HG03457 (cell line): ENCODE measurements at regions not wholly inside any gene's neighbourhood (a gene's known extent, or its start where the extent isn't known, plus 50 kb on each side); places are given as distances from the start of the nearest gene placed in this dataset.

ENCODE experiments used
- ATAC-seq: cut with Tn5 transposase; IDR thresholded peaks from one replicate; pipeline ENCODE4 v1.9.1; 2021; ENCODE audit warnings: moderate number of reproducible peaks; ENCODE audit not compliant: unreplicated experiment

DNA sequence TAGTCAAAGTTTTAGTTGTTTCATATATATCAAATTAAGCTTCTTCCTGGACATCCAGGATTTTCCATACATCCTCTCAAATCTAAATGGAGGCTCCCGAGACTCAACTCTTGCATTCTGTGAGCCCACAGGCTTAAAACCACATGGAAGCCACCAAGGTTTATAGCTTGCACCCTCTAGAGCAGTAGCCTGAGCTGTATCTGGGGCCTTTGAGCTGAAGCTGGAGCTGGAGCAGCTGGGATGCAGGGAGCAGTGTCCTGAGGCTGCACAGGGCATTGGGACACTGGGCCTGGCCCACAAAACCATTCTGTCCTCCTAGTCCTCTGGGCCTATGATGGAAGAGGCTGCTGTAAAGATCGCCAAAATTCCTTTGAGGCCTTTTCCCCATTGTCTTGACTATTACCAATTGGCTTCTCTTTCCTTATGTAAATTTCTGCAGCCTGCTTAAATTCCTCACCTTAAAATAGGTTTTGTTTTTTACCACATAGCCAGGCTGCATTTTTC, 151.0 kb downstream of the COX7C start:
- no peak for ATAC-seq

DNA sequence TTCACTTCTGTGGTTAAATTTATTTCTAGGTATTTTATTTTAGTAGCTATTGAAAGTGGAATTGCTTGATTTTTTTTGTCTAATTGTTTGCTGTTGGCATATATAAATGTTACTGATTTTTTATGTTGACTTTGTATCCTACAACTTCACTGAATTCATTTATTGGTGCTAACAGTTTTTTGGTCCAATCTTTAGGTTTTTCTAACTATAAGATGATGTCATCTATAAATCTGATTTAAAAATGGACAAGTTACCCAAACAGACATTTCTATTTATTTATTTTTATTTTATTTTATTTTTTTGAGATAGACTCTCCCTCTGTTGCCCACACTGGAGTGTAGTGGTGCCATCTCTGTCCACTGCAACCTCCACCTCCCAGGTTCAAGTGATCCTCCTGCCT, 162.3 kb downstream of the COX7C start:
- no peak for ATAC-seq

DNA sequence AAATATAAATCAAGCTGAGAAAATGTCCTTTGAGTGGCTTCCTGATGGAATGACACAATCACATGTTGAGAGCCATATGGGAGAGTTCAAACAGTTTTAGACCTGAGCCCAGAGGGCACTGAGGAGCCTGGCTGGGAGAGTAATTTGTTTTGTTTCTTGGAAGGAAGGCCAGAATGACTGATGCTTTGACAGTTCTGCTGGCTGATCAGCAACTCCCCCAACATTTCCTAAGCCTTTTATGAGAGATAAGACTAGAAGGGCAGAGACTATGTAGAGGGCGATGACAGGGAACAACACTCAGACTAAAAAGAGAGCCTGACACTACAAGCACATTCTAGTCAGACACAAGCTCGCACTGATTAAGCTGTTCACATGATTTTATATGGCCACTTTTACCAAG, 169.2 kb downstream of the COX7C start:
- no peak for ATAC-seq

DNA sequence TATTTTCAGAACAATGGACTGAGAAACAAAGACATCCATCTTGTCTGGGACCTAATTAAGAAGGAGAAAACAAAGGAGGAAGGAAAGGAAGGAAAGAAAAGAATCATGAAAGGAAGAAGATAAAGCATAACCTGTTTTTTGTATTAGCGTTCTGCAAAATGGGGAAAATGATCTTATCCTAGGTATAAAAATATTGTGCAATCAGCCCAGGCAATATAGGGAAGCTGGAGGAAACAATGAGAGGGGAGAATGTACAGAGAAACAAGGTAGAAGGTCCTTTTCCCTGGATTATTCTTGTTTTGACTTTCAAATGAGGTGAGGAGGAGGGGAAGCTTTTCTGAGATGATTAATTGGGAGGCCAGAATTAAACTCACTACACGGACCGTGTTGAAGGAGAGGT, 177.9 kb downstream of the COX7C start:
- no peak for ATAC-seq

DNA sequence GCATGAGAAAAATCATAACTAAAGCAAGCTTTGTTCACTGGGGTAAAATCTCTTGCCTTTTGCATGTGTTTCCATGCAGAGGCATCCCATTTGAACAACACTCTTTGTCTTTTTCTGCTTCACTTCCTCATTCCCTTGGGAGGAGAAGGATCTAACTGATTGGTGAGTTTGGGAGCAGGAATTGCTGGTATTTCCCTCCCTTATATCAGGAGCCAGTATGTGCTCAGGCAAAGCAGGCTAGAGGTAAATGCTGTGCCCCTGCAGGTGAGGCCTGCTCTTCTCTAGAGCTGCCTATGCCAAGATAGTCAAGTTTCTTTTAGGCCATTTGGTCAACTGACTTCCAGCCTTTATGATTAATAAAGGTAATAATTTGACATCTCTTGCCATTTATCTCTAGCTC, 179.9 kb downstream of the COX7C start:
- no peak for ATAC-seq

DNA sequence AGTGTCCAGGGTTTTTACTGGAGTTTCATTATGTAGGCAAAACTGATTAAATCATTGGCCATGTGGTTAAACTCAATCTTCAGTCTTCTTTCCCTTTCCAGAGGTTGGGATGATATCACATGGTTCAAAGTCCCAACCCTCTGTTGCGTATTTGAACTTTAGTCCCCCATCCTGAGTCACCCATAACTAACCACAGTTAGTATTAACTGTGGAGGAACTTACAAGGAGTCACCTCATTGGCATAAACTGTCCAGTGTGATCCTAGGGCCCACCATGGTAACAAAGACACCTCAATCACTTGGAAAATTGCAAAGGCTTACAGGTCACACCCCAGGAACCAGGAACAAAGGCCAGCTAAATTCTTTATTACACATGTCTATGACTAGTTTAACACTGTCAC, 188.5 kb downstream of the COX7C start:
- ATAC-seq = no peak

DNA sequence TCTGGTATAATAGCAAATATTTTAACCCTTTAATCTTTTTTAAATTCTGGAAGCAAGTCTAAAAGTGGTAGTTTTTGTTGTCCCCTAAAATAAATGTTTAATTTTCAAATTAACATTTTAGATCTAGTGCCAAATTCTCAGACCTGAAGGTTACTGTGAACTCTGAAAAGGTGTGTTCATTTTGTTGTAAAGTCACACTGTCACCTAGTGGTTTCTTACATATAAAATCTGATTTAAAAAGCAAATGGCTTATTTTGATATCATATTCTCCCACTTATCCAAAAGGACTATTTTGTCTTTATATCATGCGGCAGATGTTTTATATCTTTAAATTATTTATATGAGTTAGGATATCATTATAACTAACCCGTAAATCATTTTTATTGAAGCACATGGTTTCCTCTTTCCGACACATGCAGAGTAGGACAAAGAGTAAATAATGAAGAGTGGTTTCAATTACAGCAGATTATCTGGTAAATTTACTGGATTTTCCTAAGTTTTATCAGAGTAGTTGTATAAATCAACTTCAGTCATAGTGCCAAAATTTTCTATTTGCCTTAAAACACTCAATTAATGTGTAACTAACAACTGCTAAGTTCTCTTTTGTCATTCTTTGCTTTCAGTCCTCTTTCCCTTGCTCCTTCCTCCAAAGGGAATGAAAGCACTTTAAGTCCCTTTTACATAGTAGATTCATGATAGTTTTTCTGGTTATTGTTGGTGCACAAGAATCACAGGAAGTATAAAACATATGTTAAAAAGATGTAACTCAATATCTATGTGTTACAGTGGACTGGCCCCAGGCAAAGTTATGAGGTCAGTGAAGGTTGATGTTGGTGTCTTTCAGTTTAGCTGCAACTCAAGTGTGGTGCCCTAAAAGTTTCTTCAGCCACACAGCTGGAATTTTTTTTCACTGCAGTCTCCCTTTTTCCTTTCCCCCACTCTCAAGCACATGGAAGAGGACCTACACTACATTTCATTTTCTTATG, 189.6 kb downstream of the COX7C start:
- ATAC-seq = no peak

DNA sequence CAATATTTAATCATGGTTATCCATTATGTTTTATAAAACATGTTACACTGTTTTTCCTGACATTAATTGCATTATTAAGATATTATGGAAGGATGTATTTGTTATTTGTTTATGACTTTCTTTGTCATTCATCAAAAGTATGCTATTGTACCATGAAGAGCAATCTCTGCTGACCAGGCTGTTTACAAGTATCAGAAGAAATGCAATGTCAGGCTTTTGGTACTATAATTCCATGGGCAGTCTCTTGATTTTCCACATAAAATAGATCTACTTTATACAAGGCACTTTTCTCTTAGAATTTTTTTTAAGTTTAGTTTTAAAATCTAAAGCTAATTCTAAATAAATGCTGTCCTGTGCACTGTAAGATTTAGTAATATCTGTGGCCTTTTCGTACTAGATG, 196.6 kb downstream of the COX7C start:
- no peak for ATAC-seq

DNA sequence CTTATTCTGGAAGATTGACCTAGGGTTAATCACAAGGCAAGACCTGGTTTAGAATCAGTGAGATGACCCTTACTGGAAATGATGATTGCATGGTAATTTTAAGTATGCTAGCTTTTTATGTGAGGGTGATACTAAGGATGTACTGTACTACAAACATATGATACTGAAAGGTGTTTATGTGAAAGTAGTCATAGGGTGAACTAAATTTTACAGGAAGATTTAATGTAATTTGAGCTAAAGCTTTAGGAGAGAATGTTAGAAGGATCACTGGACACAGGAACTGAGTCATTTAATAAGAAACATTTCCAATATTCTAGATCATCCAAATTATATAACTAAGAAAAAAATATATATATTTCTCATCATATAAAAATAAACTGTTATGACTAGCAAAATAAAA, 197.2 kb downstream of the COX7C start:
- no peak for ATAC-seq

DNA sequence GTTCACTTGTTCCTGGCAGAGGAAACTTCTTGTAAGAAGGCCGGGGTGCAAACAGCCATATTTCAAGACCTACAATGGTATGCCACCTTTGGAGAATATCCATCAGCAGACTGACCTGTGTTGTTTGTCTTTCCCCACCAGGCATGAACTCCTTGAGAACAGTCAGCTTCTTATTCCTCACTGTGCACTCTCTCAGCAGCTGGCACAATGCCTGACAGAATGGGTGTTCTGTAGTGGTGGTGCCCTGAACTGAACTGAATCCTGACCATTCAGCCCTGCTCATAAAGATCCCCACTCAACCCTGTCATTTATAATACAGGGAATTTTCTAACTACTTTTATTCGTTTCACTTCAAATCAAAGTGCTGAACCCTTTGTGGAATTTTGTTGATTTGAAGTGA, 206.9 kb downstream of the COX7C start:
- no peak for ATAC-seq

DNA sequence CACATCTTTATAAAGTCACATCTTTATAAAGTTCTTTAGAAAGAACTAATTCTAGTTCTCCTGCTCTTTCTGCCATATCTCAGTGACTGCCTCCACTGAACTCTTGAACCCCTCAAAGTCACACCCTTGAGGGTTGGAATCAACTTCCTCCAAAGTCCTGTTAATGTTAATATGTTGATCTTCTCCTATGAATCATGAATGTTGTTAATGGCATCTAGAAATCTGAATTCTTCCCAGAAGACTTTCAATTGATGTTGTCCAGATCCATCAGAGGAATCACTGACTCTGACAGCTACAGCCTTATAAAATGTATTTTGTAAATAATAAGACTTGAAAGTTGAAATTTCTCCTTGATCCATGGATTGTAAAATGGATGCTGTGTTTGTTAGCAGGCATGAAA, 213.4 kb downstream of the COX7C start:
- no peak for ATAC-seq

DNA sequence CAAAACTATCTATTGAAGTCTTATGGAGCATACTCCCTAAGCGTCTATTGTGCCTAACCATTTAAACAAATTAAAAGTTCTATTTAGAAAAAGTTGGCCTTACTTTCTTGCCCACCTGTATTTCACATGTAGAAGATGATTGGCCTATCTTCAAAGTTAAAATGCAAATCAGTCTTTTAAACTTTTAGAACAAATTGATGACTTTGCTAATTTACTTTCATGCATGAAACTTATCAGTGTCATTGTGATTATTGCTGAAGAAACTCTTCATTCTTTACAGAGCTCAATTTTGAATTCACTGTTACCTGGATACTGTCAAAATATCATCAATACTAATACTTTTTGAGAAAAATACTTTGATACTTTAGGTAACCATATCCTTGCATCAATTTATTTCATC, 216.1 kb downstream of the COX7C start:
- no peak for ATAC-seq

DNA sequence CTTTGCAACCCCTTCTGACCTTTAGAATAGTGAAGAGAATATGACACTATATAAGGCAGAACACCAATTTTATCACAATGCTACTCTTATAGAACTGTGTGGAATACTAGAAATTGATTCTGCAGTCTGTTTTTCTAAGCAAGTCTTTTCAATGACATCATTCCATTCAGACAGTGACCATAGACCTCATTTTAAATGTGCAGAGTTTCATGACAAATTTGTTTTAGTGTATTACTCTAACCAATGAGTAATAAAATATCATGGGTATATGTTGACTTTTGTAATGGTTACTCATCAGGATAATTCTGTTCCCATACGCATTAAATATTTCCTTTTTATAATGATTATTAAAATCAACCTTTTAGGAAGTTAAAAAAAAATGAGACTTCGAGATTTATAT, 219.9 kb downstream of the COX7C start:
- no peak for ATAC-seq

DNA sequence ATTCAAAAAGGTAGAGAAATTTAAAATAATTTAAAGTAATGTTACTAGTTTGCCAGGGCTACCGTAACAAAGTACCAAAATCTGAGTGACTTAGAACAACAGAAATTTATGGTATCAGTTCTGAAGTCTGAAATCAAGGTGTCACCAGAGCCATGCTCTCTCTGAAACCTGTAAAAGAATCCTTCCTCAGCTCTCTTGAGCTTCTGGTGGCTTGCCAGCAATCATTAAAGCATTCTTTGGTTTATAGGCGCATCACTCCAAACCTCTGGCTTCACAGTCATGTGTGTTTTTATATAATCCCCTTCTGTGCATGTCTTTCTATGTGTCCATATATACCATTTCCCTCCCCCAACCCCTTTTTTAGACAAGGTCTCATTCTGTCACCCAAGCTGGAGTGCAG, 220.3 kb downstream of the COX7C start:
- ATAC-seq = no peak

DNA sequence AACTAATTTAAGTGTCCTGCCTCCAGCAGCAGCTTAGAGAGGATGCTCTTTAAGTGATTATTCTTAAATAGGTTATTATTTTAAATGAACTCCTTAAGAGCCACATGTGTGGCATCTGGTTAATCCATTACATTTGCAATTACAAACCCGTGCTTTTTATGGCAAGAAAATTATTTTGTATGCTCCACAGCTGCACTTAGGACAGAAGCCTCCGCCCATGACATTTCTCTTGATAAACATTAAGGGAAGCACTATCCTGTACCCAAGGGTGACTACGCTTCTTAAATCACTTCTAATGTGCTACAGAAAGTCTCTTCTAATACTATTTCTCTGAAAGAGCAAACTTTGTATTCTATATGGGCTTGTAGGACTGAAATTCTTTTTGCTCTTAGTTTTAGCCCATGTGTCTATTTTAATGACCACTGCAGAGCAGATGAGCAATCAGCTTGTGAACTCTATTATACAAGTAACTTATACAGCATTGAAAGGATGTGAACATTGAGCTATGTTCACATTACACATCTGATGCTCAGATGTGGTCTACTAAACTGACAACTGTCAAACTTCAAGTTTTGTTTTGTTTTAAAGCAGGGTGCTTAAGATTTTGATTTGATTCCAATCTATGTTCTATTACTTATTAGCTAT, 223.4 kb downstream of the COX7C start:
- no peak for ATAC-seq

DNA sequence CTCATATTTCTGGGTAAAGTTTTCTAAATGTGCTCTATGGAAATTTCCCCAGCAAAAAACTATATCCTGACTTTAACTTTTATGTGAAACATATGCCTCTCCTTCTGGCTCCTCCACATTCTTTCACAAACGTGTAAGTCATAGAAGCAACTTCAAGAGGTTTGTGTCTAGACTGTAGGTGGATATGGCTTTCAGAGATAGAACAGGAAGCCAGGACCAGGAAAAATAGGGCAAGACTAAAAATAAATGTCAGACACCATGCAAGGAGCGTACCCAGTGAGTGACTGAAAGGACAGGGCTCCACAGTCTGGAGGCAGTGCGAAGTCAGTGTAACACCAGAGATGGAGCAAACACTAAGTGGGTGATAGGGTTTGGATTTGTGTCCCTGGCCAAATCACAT, 240.7 kb downstream of the COX7C start:
- ATAC-seq = no peak

DNA sequence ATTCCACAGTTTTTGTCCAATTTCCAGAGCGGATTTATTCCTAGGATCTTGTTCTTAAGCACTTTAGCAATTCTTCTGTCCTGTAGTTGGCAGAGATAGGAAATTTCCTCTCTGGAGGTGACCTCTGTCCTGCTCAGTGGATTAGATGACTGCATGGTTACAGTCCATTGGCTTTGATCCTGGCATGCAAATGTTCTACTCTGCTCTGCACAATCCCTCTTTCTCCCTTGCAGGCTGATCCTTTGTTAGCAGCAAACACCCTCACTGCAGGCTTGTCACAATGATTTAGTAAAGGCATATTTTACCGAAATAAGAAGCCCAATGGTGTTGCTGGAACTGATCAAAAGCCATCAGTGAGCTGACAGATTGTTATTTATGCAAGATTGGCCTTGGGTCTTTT, 243.8 kb downstream of the COX7C start:
- ATAC-seq = no peak

DNA sequence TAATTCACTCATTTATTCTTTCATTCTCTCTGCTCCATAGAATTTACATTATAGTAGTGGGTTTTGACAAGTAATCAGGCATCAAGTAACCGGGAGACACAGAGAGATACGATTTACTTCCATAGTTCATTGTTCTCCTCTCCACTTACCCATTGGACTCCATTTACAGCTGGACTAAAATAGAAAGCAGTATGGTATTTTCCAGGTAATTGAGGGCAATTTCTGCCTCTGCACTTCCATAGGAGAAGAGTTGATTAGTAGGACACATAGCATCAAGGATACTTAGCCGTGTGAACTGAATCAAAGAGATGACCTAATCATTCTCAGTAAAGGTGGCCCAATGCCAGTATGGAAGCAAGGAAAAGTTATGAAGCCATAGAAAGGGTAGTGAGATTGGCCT, 244.4 kb downstream of the COX7C start:
- ATAC-seq = no peak

DNA sequence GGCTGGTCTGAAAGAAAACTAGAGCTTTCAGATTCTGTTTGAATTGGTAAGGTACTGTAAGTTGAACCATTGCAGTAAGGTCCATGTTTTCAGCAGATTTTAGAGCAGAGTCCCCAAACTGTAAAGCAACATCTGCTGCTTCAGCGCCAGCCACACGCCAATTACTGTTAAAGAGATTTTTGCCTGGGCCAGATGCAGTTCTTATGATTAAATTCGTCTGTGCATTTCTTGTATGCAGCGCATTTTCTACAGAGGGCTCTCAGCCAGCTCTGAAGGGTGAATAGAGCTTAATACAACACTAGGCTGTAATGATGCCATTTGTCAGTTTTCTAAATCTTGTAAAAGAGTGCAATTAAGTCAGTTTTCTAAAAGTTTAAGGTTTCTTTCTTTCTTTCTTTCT, 246.3 kb downstream of the COX7C start:
- ATAC-seq = no peak

DNA sequence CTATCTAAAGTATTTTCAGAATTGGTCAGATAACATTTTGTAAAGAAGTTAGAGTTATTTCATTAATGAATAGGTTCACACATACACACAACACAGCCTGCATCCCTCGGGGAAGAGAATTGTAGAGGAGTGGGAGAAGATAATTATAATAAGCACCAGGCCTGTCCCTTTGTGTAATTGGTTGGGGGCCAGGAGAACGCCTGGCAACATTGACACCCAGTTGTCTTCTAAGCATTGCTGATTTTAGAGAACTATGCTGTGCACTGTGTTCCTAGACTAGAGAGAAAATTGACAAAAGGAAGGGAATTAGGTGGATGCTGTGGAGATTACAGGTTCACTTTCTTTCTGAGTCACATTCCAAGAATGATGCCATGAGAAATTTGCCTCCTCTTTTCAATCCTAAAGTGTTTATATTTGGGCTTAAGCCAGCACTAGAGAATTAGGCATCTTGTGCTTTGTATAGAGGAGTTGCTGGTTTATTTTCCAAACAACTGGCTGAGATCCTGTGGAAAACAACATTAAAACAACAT, 247.6 kb downstream of the COX7C start:
- no peak for ATAC-seq

DNA sequence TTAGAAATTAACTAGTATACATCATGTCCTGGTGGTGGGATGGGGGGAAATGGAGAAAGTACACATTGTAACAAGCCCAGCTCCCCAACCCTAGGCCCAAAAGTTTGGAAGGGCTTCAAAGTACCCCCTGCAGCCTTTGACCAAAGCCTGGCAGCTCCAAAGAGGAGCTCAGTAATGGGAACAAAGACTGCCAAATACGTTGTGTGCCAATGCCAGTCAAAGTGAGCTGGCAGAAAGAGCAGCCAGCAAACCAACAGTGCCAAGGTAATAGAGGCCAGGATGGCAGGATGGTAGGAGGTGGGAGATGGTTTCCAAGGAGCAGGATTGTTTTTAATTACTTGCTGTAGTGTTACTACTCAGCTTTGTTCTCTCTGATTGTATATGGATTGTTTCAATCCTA, 248.3 kb downstream of the COX7C start:
- no peak for ATAC-seq

DNA sequence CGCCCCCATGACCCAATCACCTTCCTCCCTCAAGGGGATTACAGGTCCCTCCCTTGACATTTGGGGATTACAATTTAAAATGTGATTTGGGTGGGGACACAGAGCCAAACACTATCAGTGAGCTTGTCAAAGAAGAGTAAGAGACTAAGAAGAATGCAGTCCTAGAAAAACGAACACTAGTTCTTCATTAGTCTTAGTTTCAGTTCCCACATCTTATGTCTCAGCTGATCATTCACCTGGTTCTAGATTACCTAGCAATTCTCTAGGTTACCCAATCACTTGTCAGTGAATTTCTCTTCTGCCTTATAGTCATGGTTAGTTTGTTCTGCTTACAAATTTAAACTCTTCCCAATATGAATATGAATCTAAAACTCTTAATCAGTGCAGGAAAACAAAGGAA, 251.5 kb downstream of the COX7C start:
- no peak for ATAC-seq
